H1 (cell line): ENCODE measurements at regions not wholly inside any gene's neighbourhood (a gene's known extent, or its start where the extent isn't known, plus 50 kb on each side); places are given as distances from the start of the nearest gene placed in this dataset.

Experiments
- CTCF ChIA-PET: fragments of 300-600 bp; sonication (Branson Sonifier 250); formaldehyde crosslinking; loops from one replicate; lab custom pipeline; 2021; ENCODE audit not compliant: partially characterized antibody; lab: Charles Lee
- POLR2A ChIA-PET: fragments of 300-600 bp; sonication (Branson Sonifier 250); formaldehyde crosslinking; loops from one replicate; lab custom pipeline; 2021; ENCODE audit warnings: inconsistent platforms; ENCODE audit not compliant: partially characterized antibody; lab: Charles Lee
- DNase-seq, 2 experiments: peaks; one replicate each; pipeline versions ENCODE4 v3.0.0 to v3.0.0-alpha.2; 2010 to 2022; ENCODE audit warnings: low spot score in 2 of 2, low read depth in 1 of 2, mixed read lengths in 1 of 2
- FAIRE-seq: peaks from 2 replicates; lab custom pipeline; 2011; peaks lifted over from hg19 to GRCh38; lab: Jason Lieb, UNC
- H2AFZ ChIP-seq: 2 replicates; pipeline ENCODE4 v1.8.1; 2012; ENCODE audit warnings: low read length, inconsistent platforms
- H2AK5ac ChIP-seq: 2 replicates; pipeline ENCODE4 v1.6.1; 2013; ENCODE audit warnings: low read depth, low read length
- H2BK120ac ChIP-seq: replicated peaks from 2 replicates; pipeline ENCODE3; 2013; ENCODE audit warnings: low read depth, low read length, inconsistent platforms
- H2BK12ac ChIP-seq: 2 replicates; pipeline ENCODE4 v1.6.1; 2013; ENCODE audit warnings: low read depth, low read length
- H2BK15ac ChIP-seq: 2 replicates; pipeline ENCODE4 v1.6.1; 2013; ENCODE audit warnings: low read length
- H2BK20ac ChIP-seq: 2 replicates; pipeline ENCODE4 v1.6.1; 2013; ENCODE audit warnings: low read length
- H2BK5ac ChIP-seq: 2 replicates; pipeline ENCODE4 v1.6.1; 2013; ENCODE audit warnings: low read depth, low read length
- H3K14ac ChIP-seq: 2 replicates; pipeline ENCODE4 v1.6.1; 2013; ENCODE audit warnings: inconsistent platforms; ENCODE audit not compliant: insufficient read length
- H3K18ac ChIP-seq: 2 replicates; pipeline ENCODE4 v1.6.1; 2013; ENCODE audit warnings: low read length; ENCODE audit errors: extremely low read depth
- H3K23ac ChIP-seq: 2 replicates; pipeline ENCODE4 v1.6.1; 2013; ENCODE audit warnings: inconsistent platforms; ENCODE audit not compliant: insufficient read length
- H3K23me2 ChIP-seq: 2 replicates; pipeline ENCODE4 v1.6.1; 2013; ENCODE audit warnings: low read depth, low read length
- H3K27ac ChIP-seq: 2 replicates; pipeline ENCODE4 v1.6.1; 2011; ENCODE audit warnings: low read depth, low read length, inconsistent platforms
- H3K27me3 ChIP-seq, 4 experiments: replicated peaks in 1 of 4; 1 replicate in 1 of 4; 2 replicates in 3 of 4; pipeline versions ENCODE4 v1.6.1 to v1.8.1; 2011 to 2013; ENCODE audit warnings: low read length in 3 of 4, mild to moderate bottlenecking in 3 of 4, inconsistent platforms in 2 of 4, mixed read lengths in 2 of 4, moderate library complexity in 1 of 4; ENCODE audit not compliant: control insufficient read depth in 3 of 4, insufficient read depth in 3 of 4; ENCODE audit errors: extremely low read depth in 1 of 4
- H3K36me3 ChIP-seq, 4 experiments: 2 replicates each; pipeline versions ENCODE4 v1.6.1 to v1.8.1; 2011 to 2013; ENCODE audit warnings: mild to moderate bottlenecking in 4 of 4, low read length in 3 of 4, moderate library complexity in 2 of 4, control low read depth in 1 of 4, inconsistent platforms in 1 of 4; ENCODE audit not compliant: insufficient read depth in 4 of 4, control insufficient read depth in 2 of 4
- H3K4ac ChIP-seq: replicated peaks from 2 replicates; pipeline ENCODE3; 2013; ENCODE audit warnings: low read length, low read depth, mixed read lengths, inconsistent platforms; ENCODE audit not compliant: insufficient read length
- H3K4me1 ChIP-seq, 4 experiments: replicated peaks in 1 of 4; 1 replicate in 1 of 4; 2 replicates in 3 of 4; pipeline versions ENCODE4 v1.6.1 to v1.8.1; 2011 to 2013; ENCODE audit warnings: low read length in 3 of 4, inconsistent platforms in 2 of 4, mixed read lengths in 1 of 4; ENCODE audit not compliant: insufficient read depth in 4 of 4, control insufficient read depth in 3 of 4
- H3K4me2 ChIP-seq, 2 experiments: 2 replicates each; pipeline versions ENCODE4 v1.6.1 to v1.8.1; 2011 to 2013; ENCODE audit warnings: low read depth in 2 of 2, low read length in 2 of 2, control low read depth in 1 of 2, inconsistent platforms in 1 of 2, mild to moderate bottlenecking in 1 of 2; ENCODE audit not compliant: insufficient read depth in 1 of 2
- H3K4me3 ChIP-seq, 4 experiments: fragments of 200-600, 300-600 bp in 1 of 4; sonication (generic), shearing (Covaris generic), sonication (Bioruptor Twin) in 1 of 4; 2 replicates each; pipeline versions ENCODE4 v1.5.1 to v1.8.1; 2011 to 2016; ENCODE audit warnings: low read length in 4 of 4, low read depth in 3 of 4, control low read depth in 2 of 4, inconsistent platforms in 2 of 4, mild to moderate bottlenecking in 2 of 4, mixed read lengths in 1 of 4, moderate library complexity in 1 of 4; ENCODE audit not compliant: insufficient read depth in 2 of 4; ENCODE audit errors: extremely low read depth in 1 of 4
- H3K56ac ChIP-seq: replicated peaks from 2 replicates; pipeline ENCODE3; 2013; ENCODE audit warnings: low read depth, mild to moderate bottlenecking, mixed read lengths, low read length, inconsistent platforms; ENCODE audit not compliant: insufficient read length
- H3K79me1 ChIP-seq: 2 replicates; pipeline ENCODE4 v1.6.1; 2013; ENCODE audit warnings: low read depth, low read length, control low read depth
- H3K79me2 ChIP-seq, 2 experiments: 2 replicates each; pipeline versions ENCODE4 v1.6.1 to v1.8.1; 2012 to 2013; ENCODE audit warnings: low read length in 2 of 2, mild to moderate bottlenecking in 2 of 2, inconsistent platforms in 1 of 2; ENCODE audit not compliant: insufficient read depth in 2 of 2, control insufficient read depth in 1 of 2
- H3K9ac ChIP-seq, 4 experiments: replicated peaks in 1 of 4; 1 replicate in 1 of 4; 2 replicates in 3 of 4; pipeline versions ENCODE4 v1.6.1 to v1.8.1; 2011 to 2013; ENCODE audit warnings: low read depth in 3 of 4, low read length in 3 of 4, control low read depth in 2 of 4, mild to moderate bottlenecking in 2 of 4, moderate library complexity in 2 of 4, inconsistent platforms in 1 of 4; ENCODE audit errors: extremely low read depth in 1 of 4
- H3K9me3 ChIP-seq, 2 experiments: 2 replicates each; pipeline versions ENCODE4 v1.6.1 to v1.8.1; 2012 to 2013; ENCODE audit warnings: mild to moderate bottlenecking in 2 of 2, moderate library complexity in 2 of 2, control low read depth in 1 of 2, inconsistent platforms in 1 of 2, low read depth in 1 of 2, low read length in 1 of 2, mixed read lengths in 1 of 2; ENCODE audit not compliant: insufficient read depth in 2 of 2
- H4K20me1 ChIP-seq, 2 experiments: replicated peaks in 1 of 2; 2 replicates each; pipeline versions ENCODE3 to v1.8.1; 2011 to 2013; ENCODE audit warnings: inconsistent platforms in 2 of 2, low read length in 2 of 2, mild to moderate bottlenecking in 1 of 2; ENCODE audit not compliant: insufficient read depth in 2 of 2, control insufficient read depth in 1 of 2
- H4K5ac ChIP-seq: 2 replicates; pipeline ENCODE4 v1.6.1; 2013; ENCODE audit warnings: low read length, low read depth, mixed read lengths, inconsistent platforms; ENCODE audit not compliant: insufficient read length
- H4K8ac ChIP-seq: 2 replicates; pipeline ENCODE4 v1.8.0; 2013; ENCODE audit warnings: mild to moderate bottlenecking, moderate library complexity, low read length, inconsistent platforms; ENCODE audit not compliant: insufficient read depth; ENCODE audit errors: extremely low read depth
- H4K91ac ChIP-seq: replicated peaks from 2 replicates; pipeline ENCODE3; 2013; ENCODE audit warnings: low read length, mixed read lengths, inconsistent platforms; ENCODE audit not compliant: insufficient read length
- BCL11A ChIP-seq, 2 experiments: IDR thresholded peaks; one replicate each; pipeline ENCODE4 v1.6.1; 2011; ENCODE audit warnings: low read depth in 2 of 2, low read length in 2 of 2, mild to moderate bottlenecking in 2 of 2
- CHD1 ChIP-seq: IDR thresholded peaks from 2 replicates; pipeline ENCODE4 v1.6.1; 2012; ENCODE audit warnings: low read depth, low read length, improper control_type of control experiment
- JUND ChIP-seq: IDR thresholded peaks from 2 replicates; pipeline ENCODE4 v1.6.1; 2011; ENCODE audit warnings: mild to moderate bottlenecking, improper control_type of control experiment, low read length
- MAFK ChIP-seq: IDR thresholded peaks from 2 replicates; pipeline ENCODE4 v1.6.1; 2012; ENCODE audit warnings: low read depth, mild to moderate bottlenecking, improper control_type of control experiment, low read length
- POLR2AphosphoS5 ChIP-seq: IDR thresholded peaks from 2 replicates; pipeline ENCODE4 v1.6.1; 2011; ENCODE audit warnings: low read depth, low read length
- RNF2 ChIP-seq: fragments of 200-900, 300-1000 bp; sonication (generic); IDR thresholded peaks from 2 replicates; pipeline ENCODE4 v1.7.1; 2016; ENCODE audit warnings: borderline replicate concordance, low read depth, mild to moderate bottlenecking, antibody characterized with exemption, low read length; ENCODE audit not compliant: poor library complexity, severe bottlenecking; ENCODE audit errors: missing control alignments
- SP1 ChIP-seq: IDR thresholded peaks from 2 replicates; pipeline ENCODE4 v1.6.1; 2011; ENCODE audit warnings: low read depth, low read length
- SUZ12 ChIP-seq: fragments of 200-600 bp; sonication (generic); IDR thresholded peaks from 2 replicates; pipeline ENCODE4 v1.6.1; 2012; ENCODE audit warnings: mild to moderate bottlenecking, inconsistent platforms, low read length, moderate library complexity, mixed read lengths
- TAF7 ChIP-seq: optimal IDR thresholded peaks from 2 replicates; pipeline ENCODE3; 2011; ENCODE audit warnings: low read depth, mild to moderate bottlenecking, inconsistent platforms, low read length, moderate library complexity, borderline replicate concordance
- TBP ChIP-seq: IDR thresholded peaks from 2 replicates; pipeline ENCODE4 v1.6.1; 2011; ENCODE audit warnings: low read depth, low read length, improper control_type of control experiment
- TF ChIP-seq, protein P1 (sequence below), 3 experiments: IDR thresholded peaks; 1 replicate in 2 of 3; 2 replicates in 1 of 3; pipeline versions ENCODE4 v1.5.1 to v1.6.1; 2011; ENCODE audit warnings: low read length in 3 of 3, mild to moderate bottlenecking in 3 of 3, inconsistent platforms in 2 of 3, low read depth in 1 of 3, moderate library complexity in 1 of 3; ENCODE audit not compliant: insufficient read depth in 1 of 3; ENCODE audit errors: control extremely low read depth in 1 of 3

DNA sequence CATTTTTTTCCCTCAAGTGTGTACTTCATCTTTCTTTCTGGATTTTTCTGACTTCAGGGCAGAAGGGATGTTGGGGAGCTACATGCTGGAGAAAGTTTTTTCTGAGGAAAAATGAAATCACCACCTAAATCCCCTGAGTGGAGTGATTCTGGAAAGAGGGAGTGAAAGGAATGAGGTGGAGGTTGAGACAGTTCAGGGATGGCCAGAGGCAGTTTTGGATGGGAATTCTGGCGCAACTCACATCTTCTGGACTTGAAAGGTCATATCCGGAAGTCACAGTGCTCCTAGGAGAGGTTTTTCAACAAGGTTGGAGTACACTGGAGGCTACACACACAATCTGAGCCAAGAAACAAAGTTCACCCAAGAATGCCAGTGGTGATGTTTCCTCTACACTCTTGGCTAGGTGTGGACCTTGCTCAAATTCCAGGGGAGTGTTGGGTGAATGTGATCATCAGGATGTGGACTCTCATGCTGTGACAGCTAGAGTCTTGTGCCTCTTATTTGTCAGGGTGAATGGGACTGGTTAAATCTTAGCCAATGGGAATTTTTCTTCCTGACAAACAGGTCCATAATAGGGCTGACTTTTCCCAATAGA, 161.5 kb downstream of the HLX start (continued):
- no peak for TF ChIP-seq TBP

DNA sequence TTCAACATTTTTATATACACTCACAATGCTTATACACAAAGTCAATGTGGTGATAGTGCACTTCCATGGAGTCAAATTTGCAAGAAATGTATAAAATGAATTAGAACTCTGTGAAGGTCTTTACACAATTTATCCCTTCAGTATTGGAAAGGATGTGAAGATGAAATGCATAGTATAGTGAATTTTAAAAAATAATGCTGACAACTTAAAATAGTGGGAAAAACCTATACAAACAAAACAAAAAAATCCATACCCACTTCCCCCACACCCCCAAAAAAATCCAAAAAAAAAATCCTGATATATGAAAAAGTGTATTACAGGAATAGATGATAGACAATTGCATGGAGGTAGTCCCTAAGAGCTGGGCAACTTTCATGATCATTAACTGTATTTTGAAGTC, 165.3 kb downstream of the HLX start:
- no peak overlapping the region for H3K23ac ChIP-seq
- H3K18ac ChIP-seq, result no peak overlapping the region
- H3K14ac ChIP-seq, result no peak overlapping the region
- H4K5ac ChIP-seq, result no peak overlapping the region
- H2BK120ac ChIP-seq, result no peak overlapping the region
- H2BK20ac ChIP-seq, result no peak overlapping the region
- H3K9ac ChIP-seq, result no peak overlapping the region
- H3K27ac ChIP-seq, result no peak overlapping the region
- no peak overlapping the region for H3K4me2 ChIP-seq
- no peak overlapping the region for H4K8ac ChIP-seq
- H3K4me1 ChIP-seq, result peaks cover 0 to 4% (median 2%) of the 10 kb centered on the region in 4 experiments; a peak in 3 of 7 replicates
- H3K23me2 ChIP-seq, result no peaks in the 10 kb centered on the region
- ChIA-PET CTCF (no interaction called here), POLR2A (no interaction called here)
- H3K9me3 ChIP-seq, result no peaks in the 10 kb centered on the region
- no peak overlapping the region for H2AFZ ChIP-seq
- no peaks in the 10 kb centered on the region for H3K79me2 ChIP-seq
- no peak for FAIRE-seq
- H3K4me3 ChIP-seq, result no peak overlapping the region
- no peaks in the 10 kb centered on the region for H3K79me1 ChIP-seq
- H2BK15ac ChIP-seq, result no peak overlapping the region
- H3K56ac ChIP-seq, result no peak overlapping the region
- H2BK12ac ChIP-seq, result no peak overlapping the region
- no peak for DNase-seq
- no peaks in the 10 kb centered on the region for H4K20me1 ChIP-seq
- H3K4ac ChIP-seq, result no peak overlapping the region
- no peak overlapping the region for H2AK5ac ChIP-seq
- no peak overlapping the region for H4K91ac ChIP-seq
- no peaks in the 10 kb centered on the region for H3K27me3 ChIP-seq
- H3K36me3 ChIP-seq, result no peaks in the 10 kb centered on the region
- no peak overlapping the region for H2BK5ac ChIP-seq
- TF ChIP-seq RNF2 (no peak), TAF7 (no peak), BCL11A (IDR thresholded peaks at IDR 0.05; ENCODE audit: low read depth in 2 of 2, low read length in 2 of 2) (no peak), SP1 (no peak), MAFK (no peak), CHD1 (no peak), POLR2AphosphoS5 (no peak), SUZ12 (no peak), JUND (no peak)
- TF ChIP-seq, protein P1, sequence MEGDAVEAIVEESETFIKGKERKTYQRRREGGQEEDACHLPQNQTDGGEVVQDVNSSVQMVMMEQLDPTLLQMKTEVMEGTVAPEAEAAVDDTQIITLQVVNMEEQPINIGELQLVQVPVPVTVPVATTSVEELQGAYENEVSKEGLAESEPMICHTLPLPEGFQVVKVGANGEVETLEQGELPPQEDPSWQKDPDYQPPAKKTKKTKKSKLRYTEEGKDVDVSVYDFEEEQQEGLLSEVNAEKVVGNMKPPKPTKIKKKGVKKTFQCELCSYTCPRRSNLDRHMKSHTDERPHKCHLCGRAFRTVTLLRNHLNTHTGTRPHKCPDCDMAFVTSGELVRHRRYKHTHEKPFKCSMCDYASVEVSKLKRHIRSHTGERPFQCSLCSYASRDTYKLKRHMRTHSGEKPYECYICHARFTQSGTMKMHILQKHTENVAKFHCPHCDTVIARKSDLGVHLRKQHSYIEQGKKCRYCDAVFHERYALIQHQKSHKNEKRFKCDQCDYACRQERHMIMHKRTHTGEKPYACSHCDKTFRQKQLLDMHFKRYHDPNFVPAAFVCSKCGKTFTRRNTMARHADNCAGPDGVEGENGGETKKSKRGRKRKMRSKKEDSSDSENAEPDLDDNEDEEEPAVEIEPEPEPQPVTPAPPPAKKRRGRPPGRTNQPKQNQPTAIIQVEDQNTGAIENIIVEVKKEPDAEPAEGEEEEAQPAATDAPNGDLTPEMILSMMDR (IDR thresholded peaks at IDR 0.05; ENCODE audit: control extremely low read depth in 1 of 3, insufficient read depth in 1 of 3, low read depth in 1 of 3, low read length in 3 of 3), result no peak
